Liver (tissue), 3 donors: ENCODE measurements at regions not wholly inside any gene's neighbourhood (a gene's known extent, or its start where the extent isn't known, plus 50 kb on each side); places are given as distances from the start of the nearest gene placed in this dataset.

ENCODE experiments used
- RAD21 ChIP-seq, 2 donors: IDR thresholded peaks; 2 replicates each; pipeline ENCODE4 v1.6.1; 2016; ENCODE audit warnings: antibody characterized with exemption in 2 of 2, mild to moderate bottlenecking in 2 of 2
- REST ChIP-seq: IDR thresholded peaks from 2 replicates; pipeline ENCODE4 v1.6.1; 2016; ENCODE audit warnings: antibody characterized with exemption, mild to moderate bottlenecking
- TF ChIP-seq, protein P1 (sequence below): fragments of 150-350 bp; IDR thresholded peaks from 2 replicates; pipeline ENCODE4 v1.5.1; 2017; ENCODE audit warnings: improper control_type of control experiment, low read depth, low read length; ENCODE audit not compliant: missing input control
- donor health status: healthy.
- donor health status: healthy.

DNA sequence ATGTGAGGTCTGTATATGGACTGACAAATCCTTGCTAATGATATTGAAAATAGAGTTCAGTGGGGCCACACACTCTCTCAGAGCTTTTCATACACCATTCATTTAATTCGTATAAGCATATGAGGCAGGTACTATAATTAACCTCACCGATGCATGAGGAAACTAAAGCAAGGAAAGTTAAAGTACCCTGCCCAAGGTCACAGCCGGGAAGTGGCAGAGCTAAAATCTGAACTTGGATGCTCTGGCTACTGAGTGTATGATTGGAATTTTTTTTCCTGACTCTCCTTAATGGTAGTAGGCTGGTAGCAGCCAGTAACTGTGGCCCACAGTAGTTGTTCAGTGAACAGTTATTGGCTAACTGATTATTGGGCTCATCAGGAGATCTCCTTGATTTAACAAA lies 135.3 kb downstream of the NUDT12 start:
- TF ChIP-seq, protein P1, sequence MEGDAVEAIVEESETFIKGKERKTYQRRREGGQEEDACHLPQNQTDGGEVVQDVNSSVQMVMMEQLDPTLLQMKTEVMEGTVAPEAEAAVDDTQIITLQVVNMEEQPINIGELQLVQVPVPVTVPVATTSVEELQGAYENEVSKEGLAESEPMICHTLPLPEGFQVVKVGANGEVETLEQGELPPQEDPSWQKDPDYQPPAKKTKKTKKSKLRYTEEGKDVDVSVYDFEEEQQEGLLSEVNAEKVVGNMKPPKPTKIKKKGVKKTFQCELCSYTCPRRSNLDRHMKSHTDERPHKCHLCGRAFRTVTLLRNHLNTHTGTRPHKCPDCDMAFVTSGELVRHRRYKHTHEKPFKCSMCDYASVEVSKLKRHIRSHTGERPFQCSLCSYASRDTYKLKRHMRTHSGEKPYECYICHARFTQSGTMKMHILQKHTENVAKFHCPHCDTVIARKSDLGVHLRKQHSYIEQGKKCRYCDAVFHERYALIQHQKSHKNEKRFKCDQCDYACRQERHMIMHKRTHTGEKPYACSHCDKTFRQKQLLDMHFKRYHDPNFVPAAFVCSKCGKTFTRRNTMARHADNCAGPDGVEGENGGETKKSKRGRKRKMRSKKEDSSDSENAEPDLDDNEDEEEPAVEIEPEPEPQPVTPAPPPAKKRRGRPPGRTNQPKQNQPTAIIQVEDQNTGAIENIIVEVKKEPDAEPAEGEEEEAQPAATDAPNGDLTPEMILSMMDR = no peak
- TF ChIP-seq REST (no peak), RAD21 (IDR thresholded peaks at IDR 0.05) (no peak)
